ENCODE measurements at regions not wholly inside any gene's neighbourhood (a gene's known extent, or its start where the extent isn't known, plus 50 kb on each side); places are given as distances from the start of the nearest gene placed in this dataset.

DNA sequence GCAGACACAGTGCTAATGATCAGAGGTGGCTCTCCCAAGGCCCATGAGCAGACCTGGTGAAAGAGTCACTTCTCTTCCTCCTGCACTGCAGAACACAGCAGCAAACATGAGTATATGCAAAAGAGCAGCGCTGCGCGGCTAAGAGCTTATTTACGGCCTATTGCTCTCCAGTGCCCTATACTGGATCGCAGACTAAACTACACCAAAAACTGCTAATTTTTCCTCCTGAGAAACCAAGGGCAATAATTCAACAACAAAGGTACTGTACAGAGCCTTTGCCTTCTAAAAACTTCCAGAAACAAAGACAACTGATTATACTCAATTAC is 702.5 kb downstream of the ARAP2 start:
- TF ChIP-seq ZNF274 (IDR thresholded peaks at IDR 0.05; ENCODE audit: low read depth, low read length): no peak
- no peak for TF ChIP-seq YY1 (IDR thresholded peaks at IDR 0.05; ENCODE audit: insufficient read depth, insufficient read length)

Data from NT2/D1 (cell line).